Ectodermal cell (in vitro differentiated cells): ENCODE measurements at regions not wholly inside any gene's neighbourhood (a gene's known extent, or its start where the extent isn't known, plus 50 kb on each side); places are given as distances from the start of the nearest gene placed in this dataset.

Source experiments
- H3K27ac ChIP-seq: 2 replicates; pipeline ENCODE4 v1.7.0; 2013; ENCODE audit warnings: mild to moderate bottlenecking, low read depth, low read length; ENCODE audit not compliant: insufficient read depth, poor library complexity, severe bottlenecking
- H3K27me3 ChIP-seq: 2 replicates; pipeline ENCODE4 v1.7.0; 2013; ENCODE audit warnings: mild to moderate bottlenecking, low read length; ENCODE audit not compliant: insufficient read depth, control insufficient read depth, poor library complexity, severe bottlenecking
- H3K36me3 ChIP-seq: one replicate; pipeline ENCODE4 v1.7.0; 2013; ENCODE audit warnings: low read length; ENCODE audit not compliant: control insufficient read depth, insufficient read depth
- H3K4me1 ChIP-seq: one replicate; pipeline ENCODE4 v1.7.0; 2013; ENCODE audit warnings: low read length; ENCODE audit not compliant: control insufficient read depth, insufficient read depth
- H3K4me3 ChIP-seq: 2 replicates; pipeline ENCODE4 v1.7.0; 2013; ENCODE audit warnings: low read depth, low read length, control low read depth; ENCODE audit not compliant: insufficient read depth
- H3K9me3 ChIP-seq: 2 replicates; pipeline ENCODE4 v1.7.0; 2013; ENCODE audit warnings: mild to moderate bottlenecking, low read length, moderate library complexity; ENCODE audit not compliant: control insufficient read depth
- WGBS, 2 experiments: methylation state at CpG; one replicate each; pipeline ENCODE4 v1.1.7; 2013; ENCODE audit warnings: missing lambda C conversion rate in 2 of 2; 5-methylcytosine and 5-hydroxymethylcytosine counted together

DNA sequence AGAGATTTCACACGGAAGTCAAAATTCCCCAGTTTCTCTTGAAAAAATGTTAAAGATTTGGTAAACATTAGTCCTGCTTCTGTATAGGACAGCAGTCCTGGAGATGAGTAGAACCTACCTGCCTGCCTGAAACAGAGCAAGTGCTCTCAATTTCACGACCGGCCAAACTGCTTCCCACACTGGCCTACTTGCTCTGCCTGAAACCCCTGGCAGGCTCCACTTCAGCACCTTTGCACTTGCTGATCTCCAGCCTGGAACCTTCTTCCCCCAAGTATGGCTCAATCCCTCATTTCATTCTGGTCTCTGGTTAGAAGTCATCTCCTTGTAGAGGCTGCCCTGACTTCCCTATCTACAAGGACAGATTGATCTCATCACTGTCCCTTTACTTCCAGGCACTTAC, 271.4 kb downstream of the DLEU7 start:
- no peak overlapping the region for H3K4me3 ChIP-seq
- H3K36me3 ChIP-seq: no peaks in the 10 kb centered on the region
- no peak overlapping the region for H3K27ac ChIP-seq
- no peaks in the 10 kb centered on the region for H3K27me3 ChIP-seq
- H3K4me1 ChIP-seq: no peaks in the 10 kb centered on the region
- WGBS, 2 experiments: 94 to 96% methylated on average over 3 of the region's 3 CpGs
- no peaks in the 10 kb centered on the region for H3K9me3 ChIP-seq

DNA sequence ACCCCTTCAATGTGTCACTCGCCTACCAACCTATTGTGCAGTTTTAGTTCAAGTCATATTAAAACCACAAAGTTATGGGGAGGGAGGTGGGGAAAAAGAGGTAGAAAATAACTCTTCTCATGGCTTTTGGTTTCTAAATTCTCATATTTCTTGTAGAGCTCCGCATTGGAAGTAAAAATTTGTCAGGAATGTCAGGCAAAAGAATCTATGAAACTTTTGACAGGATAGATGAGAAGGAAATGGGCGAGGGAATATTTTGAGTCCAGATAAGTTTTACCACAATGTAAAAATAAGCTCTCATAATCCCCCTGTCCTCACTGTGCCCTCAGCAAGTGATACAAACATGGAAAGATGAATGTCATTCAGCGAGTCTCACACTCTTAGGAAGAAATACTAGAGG, 270.4 kb downstream of the DLEU7 start:
- no peak overlapping the region for H3K4me3 ChIP-seq
- no peaks in the 10 kb centered on the region for H3K27me3 ChIP-seq
- H3K27ac ChIP-seq: no peak overlapping the region
- no peaks in the 10 kb centered on the region for H3K36me3 ChIP-seq
- H3K4me1 ChIP-seq: no peaks in the 10 kb centered on the region
- no peaks in the 10 kb centered on the region for H3K9me3 ChIP-seq
- 92 to 93% methylated on average over 3 to 4 of the region's 4 CpGs for WGBS, 2 experiments

DNA sequence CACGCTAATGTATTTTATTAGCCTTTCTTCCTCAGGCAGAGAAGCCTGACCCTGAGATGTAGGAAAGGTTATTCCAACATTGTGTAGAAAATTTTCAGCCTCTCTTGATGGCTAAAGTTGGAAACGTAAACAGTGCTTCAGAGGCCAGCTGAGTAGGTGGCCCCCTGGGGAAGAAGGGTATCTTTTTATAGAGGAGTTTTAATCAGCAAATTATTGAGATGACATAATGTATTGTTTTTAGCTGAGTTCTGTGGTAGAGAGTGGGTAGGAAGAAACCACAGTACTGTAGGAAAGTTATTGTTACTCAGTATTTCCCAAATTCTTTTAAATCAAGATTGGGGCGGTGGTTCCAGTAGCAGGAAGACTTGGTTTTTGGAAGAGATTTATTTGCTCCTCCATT, 268.8 kb downstream of the DLEU7 start:
- H3K9me3 ChIP-seq: no peaks in the 10 kb centered on the region
- H3K27ac ChIP-seq: no peak overlapping the region
- WGBS, 2 experiments: 92 to 97% methylated on average over 3 of the region's 3 CpGs
- H3K4me1 ChIP-seq: no peaks in the 10 kb centered on the region
- H3K36me3 ChIP-seq: no peaks in the 10 kb centered on the region
- H3K4me3 ChIP-seq: no peak overlapping the region
- no peaks in the 10 kb centered on the region for H3K27me3 ChIP-seq

DNA sequence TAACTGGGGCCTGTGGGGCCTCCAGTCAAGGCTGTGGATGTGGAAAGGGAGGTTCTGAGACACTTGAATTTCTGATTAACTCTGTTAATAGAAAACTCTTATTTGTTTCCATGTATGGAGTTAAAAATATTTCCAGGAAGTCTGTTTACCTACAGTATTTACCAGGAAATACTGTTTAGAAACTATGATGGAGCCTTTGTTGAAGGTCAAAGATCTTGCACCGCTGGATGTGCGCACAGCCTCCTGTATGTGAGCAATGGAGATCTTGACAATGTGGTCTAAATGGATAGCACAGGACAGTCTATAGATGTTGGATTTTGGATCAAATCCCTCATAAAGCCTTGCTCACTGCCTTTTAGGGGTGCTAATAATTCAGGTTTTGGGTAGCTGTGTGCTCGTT, 268.4 kb downstream of the DLEU7 start:
- H3K9me3 ChIP-seq: no peaks in the 10 kb centered on the region
- H3K27me3 ChIP-seq: no peaks in the 10 kb centered on the region
- no peaks in the 10 kb centered on the region for H3K4me1 ChIP-seq
- H3K27ac ChIP-seq: no peak overlapping the region
- WGBS, 2 experiments: 96 to 100% methylated on average over 3 of the region's 3 CpGs
- no peaks in the 10 kb centered on the region for H3K36me3 ChIP-seq
- H3K4me3 ChIP-seq: no peak overlapping the region

DNA sequence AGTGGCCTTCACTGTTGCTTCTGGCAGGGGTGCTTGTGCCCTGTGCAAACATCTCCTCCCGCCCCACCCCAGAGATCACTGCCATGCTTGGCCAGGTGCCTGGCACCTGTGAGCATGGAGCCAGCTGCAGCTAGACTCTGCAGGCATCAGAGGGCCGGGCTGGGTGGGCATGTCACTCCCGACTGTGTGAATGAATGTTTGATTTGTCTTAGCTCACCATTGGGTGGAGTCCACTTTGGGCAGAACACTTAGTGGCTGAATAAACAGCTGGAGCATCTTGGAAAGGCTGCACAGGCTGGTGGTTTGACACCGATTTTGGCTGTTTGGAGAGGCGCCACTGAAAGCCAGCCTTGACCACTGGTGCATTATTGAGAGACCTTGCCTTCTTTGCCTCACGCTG, 267.3 kb downstream of the DLEU7 start:
- no peaks in the 10 kb centered on the region for H3K27me3 ChIP-seq
- WGBS, 2 experiments: 92 to 93% methylated on average over 6 of the region's 6 CpGs
- H3K27ac ChIP-seq: no peak overlapping the region
- no peaks in the 10 kb centered on the region for H3K4me1 ChIP-seq
- no peaks in the 10 kb centered on the region for H3K36me3 ChIP-seq
- H3K9me3 ChIP-seq: no peaks in the 10 kb centered on the region
- no peak overlapping the region for H3K4me3 ChIP-seq

DNA sequence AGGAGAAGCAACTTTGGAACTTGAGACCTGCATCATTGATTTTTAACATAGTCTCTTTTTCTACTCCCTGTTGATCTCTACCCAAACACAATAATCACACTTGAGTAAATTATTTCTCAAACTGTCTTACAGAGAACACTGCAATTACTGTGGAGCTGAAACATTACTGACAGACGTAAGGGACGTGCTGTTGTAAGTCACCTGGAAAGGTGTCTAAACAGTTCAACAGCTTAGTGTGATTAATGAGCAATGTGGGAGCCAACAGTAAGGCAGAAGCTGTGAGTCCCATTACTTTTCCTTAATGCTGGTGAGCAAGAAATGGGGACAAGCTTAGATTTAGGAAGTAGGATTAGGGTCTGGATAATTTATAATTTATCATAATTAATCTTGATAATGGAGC, 265.7 kb downstream of the DLEU7 start:
- Histone ChIP-seq H3K4me3 (no peak overlapping the region), H3K4me1 (no peaks in the 10 kb centered on the region), H3K9me3 (no peaks in the 10 kb centered on the region), H3K27me3 (no peaks in the 10 kb centered on the region), H3K27ac (no peak overlapping the region), H3K36me3 (no peaks in the 10 kb centered on the region)
- 95% methylated on average over 2 of the region's 2 CpGs for WGBS, 2 experiments

DNA sequence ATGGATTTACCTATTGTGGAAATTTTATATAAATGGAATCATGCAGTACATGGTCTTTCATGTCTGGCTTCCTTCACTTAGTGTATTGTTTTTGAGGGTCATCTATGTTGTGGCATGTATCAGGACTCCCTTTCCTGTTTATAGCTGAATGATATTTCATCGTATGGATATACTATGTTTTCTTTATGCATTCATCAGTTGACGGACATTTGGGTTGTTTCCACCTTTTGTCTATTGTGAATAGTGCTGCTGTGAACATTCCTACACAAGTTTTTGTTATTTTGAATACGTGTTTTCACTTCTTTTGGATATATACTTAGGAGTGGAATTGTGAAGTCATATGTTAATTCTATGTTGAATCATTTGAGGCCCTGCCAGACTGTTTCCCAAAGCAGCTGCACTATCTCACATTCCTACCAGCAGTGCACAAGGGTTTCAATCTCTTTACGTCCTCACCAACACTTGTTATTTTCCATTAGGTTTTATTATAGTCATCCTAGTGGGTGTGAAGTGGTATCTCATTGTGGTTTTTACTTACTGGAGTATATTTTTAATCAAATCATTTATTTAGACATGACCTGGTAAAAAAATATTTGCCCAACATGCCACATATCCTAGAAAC, 262.7 kb downstream of the DLEU7 start:
- no peaks in the 10 kb centered on the region for H3K27me3 ChIP-seq
- no peaks in the 10 kb centered on the region for H3K36me3 ChIP-seq
- WGBS, 2 experiments: 94 to 95% methylated on average over 3 of the region's 4 CpGs
- H3K4me3 ChIP-seq: no peak overlapping the region
- no peak overlapping the region for H3K27ac ChIP-seq
- H3K9me3 ChIP-seq: no peaks in the 10 kb centered on the region
- H3K4me1 ChIP-seq: peaks cover 10% of the 10 kb centered on the region

DNA sequence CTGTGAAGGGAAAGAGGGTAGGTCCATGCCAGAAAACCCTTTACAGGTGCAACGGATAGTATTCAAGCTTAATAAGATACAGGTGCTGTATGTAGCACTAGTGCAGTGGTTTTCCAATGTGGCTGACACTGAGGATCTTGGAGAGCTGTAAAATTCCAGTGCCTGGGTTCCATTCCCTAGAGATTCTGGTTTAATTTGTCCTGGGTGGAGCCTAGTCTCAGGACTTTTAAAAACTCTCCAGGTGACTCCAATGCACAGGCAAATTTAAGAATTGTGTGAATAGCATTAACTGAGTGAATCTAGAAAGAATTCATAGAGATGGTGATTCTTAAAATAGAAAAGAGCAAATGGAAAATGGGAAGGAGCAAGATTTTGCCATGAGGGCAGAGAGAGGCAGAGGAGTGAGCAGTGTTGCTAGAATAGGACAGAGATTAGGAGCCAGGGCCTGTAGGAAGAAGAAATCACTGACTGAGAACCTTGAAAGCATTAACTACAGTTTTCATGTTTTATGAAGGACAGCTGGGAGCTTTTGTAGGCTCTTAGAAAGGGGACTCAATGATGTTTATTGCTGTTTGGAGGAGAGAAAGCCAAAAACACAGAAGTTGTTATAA, 261.8 kb downstream of the DLEU7 start:
- H3K9me3 ChIP-seq: no peaks in the 10 kb centered on the region

DNA sequence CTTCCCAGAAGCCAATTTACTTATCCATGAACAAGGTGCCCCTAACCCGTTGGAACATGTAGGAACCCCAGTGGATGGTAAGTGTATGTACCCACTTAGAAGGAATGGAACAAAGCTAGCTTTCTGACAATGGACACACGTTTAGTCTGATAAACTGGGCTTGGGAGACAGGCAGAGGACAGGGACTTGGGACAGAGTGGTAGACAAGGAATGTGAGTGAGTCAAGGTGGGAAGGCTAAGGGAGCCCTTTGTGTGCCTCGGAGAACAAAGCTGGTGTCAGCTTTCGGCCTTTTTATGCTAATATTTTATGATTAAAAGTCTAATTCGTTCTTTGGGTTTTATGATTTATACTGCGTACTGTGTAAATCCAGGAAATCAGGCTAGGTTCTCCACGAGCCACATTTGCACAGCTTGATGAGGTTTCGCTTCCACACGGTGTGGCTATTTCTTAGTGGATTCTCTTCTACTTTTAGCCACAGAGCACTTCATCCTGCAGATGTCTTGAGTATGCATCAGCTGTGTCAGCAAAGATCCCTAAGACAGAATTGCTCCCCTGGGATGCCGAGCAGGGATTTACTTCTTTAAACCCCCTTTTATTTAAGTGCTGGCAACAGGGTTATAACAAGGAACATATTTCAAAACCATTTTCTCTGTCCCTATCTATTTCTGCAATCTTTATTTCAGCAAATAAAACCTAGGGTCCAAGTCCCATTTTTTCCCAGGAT, 258.5 kb downstream of the DLEU7 start:
- H3K4me3 ChIP-seq: no peak overlapping the region
- H3K27ac ChIP-seq: no peak overlapping the region
- no peaks in the 10 kb centered on the region for H3K9me3 ChIP-seq
- WGBS, 2 experiments: 85 to 88% methylated on average over 10 of the region's 10 CpGs
- H3K27me3 ChIP-seq: no peaks in the 10 kb centered on the region
- no peaks in the 10 kb centered on the region for H3K36me3 ChIP-seq
- peaks cover 13% of the 10 kb centered on the region for H3K4me1 ChIP-seq

More for the DNA sequence above, 261.8 kb downstream of the DLEU7 start:
- H3K4me3 ChIP-seq: no peak overlapping the region
- 93 to 97% methylated on average over 1 of the region's 1 CpG for WGBS, 2 experiments
- H3K27ac ChIP-seq: no peak overlapping the region
- H3K27me3 ChIP-seq: no peaks in the 10 kb centered on the region
- peaks cover 13% of the 10 kb centered on the region for H3K4me1 ChIP-seq
- H3K36me3 ChIP-seq: no peaks in the 10 kb centered on the region

DNA sequence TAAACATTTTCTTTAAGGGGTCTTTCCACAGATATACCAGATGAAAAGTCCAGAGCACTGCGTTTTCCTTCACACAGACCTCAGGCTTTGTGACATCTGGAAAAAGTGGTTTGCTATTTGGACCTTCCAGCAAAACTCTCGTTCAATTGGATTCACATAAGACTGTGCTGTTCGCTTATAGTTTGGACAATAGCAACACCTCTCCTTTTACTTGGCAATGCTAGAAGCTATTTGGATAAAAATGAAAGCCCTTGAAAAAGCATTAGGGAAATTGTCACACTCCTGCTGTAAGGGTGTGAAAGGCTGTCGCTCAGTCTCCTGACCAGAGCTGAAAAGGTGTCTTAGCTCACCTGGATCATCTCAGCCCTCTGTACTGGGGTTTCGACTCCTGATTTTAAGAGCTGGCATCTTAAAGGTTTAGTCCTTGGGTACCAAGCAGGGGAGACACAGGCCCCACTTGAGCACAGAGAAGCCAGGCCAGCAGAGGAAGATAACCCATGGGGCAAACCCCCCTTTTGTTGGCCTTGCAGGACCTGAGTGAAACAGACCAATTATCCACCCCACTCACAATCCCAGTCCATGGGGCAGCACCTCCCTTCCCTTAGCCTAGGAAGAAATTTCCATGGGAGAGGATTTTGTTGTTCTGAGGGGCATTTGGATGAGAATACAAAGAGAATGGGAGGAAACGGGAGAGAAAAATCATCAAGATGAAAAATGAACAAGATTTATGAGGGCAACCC, 257.6 kb downstream of the DLEU7 start:
- H3K36me3 ChIP-seq: no peaks in the 10 kb centered on the region
- no peak overlapping the region for H3K4me3 ChIP-seq
- peaks cover 13% of the 10 kb centered on the region for H3K4me1 ChIP-seq
- H3K9me3 ChIP-seq: no peaks in the 10 kb centered on the region
- H3K27ac ChIP-seq: no peak overlapping the region
- H3K27me3 ChIP-seq: no peaks in the 10 kb centered on the region
- WGBS, 2 experiments: 75 to 81% methylated on average over 6 of the region's 6 CpGs
